ENCODE measurements at regions not wholly inside any gene's neighbourhood (a gene's known extent, or its start where the extent isn't known, plus 50 kb on each side); places are given as distances from the start of the nearest gene placed in this dataset.

- TF ChIP-seq POLR2AphosphoS5 (IDR thresholded peaks at IDR 0.05; ENCODE audit: low read depth): no peak
- TF ChIP-seq, protein P1, sequence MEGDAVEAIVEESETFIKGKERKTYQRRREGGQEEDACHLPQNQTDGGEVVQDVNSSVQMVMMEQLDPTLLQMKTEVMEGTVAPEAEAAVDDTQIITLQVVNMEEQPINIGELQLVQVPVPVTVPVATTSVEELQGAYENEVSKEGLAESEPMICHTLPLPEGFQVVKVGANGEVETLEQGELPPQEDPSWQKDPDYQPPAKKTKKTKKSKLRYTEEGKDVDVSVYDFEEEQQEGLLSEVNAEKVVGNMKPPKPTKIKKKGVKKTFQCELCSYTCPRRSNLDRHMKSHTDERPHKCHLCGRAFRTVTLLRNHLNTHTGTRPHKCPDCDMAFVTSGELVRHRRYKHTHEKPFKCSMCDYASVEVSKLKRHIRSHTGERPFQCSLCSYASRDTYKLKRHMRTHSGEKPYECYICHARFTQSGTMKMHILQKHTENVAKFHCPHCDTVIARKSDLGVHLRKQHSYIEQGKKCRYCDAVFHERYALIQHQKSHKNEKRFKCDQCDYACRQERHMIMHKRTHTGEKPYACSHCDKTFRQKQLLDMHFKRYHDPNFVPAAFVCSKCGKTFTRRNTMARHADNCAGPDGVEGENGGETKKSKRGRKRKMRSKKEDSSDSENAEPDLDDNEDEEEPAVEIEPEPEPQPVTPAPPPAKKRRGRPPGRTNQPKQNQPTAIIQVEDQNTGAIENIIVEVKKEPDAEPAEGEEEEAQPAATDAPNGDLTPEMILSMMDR (IDR thresholded peaks at IDR 0.05; ENCODE audit: insufficient read depth, low read length): no peak
Measured at GRCh38 chr20:57819691-57820380, 110.0 kb upstream of the PMEPA1 start.
